HG03135 (cell line): ENCODE measurements at regions not wholly inside any gene's neighbourhood (a gene's known extent, or its start where the extent isn't known, plus 50 kb on each side); places are given as distances from the start of the nearest gene placed in this dataset.
"Not testable (repeated sequence)": the region's sequence is repeated elsewhere in the genome, so short reads cannot be mapped to it uniquely, and the experiment has no call there.

Experiments
- ATAC-seq: cut with Tn5 transposase; IDR thresholded peaks from one replicate; pipeline ENCODE4 v1.9.1; 2021; ENCODE audit warnings: mild to moderate bottlenecking, moderate library complexity; ENCODE audit not compliant: unreplicated experiment

- no peak for ATAC-seq
Measured at GRCh38 chr2:38243186-38243880, 133.7 kb downstream of the ATL2 start.

GRCh38 chr2:38239452-38239851, 137.6 kb downstream of the ATL2 start:
- no peak for ATAC-seq

GRCh38 chr2:38238705-38239104, 138.4 kb downstream of the ATL2 start:
- not testable (repeated sequence) for ATAC-seq

- ATAC-seq, result no peak
Measured at GRCh38 chr2:38237311-38237710, 139.8 kb downstream of the ATL2 start.

- ATAC-seq, result no peak
Measured at GRCh38 chr2:38233231-38233983, 143.7 kb downstream of the ATL2 start.

- no peak for ATAC-seq
Measured at GRCh38 chr2:38232454-38232853, 144.6 kb downstream of the ATL2 start.

- ATAC-seq, result no peak
Measured at GRCh38 chr2:38230756-38231155, 146.3 kb downstream of the ATL2 start.

- ATAC-seq, result no peak
Measured at GRCh38 chr2:38228753-38229152, 148.3 kb downstream of the ATL2 start.

- no peak for ATAC-seq
Measured at GRCh38 chr2:38224821-38225437, 149.0 kb upstream of the CYP1B1 start.

GRCh38 chr2:38224181-38224580, 148.2 kb upstream of the CYP1B1 start:
- no peak for ATAC-seq

- ATAC-seq, result no peak
Measured at GRCh38 chr2:38223256-38223655, 147.3 kb upstream of the CYP1B1 start.

- ATAC-seq, result no peak
Measured at GRCh38 chr2:38220164-38220563, 144.2 kb upstream of the CYP1B1 start.

GRCh38 chr2:38218995-38219394, 143.0 kb upstream of the CYP1B1 start:
- ATAC-seq, result no peak

- ATAC-seq, result no peak
Measured at GRCh38 chr2:38218591-38218991, 142.6 kb upstream of the CYP1B1 start.

- no peak for ATAC-seq
Measured at GRCh38 chr2:38217401-38218188, 141.6 kb upstream of the CYP1B1 start.

- no peak for ATAC-seq
Measured at GRCh38 chr2:38216886-38217285, 140.9 kb upstream of the CYP1B1 start.

GRCh38 chr2:38215993-38216392, 140.0 kb upstream of the CYP1B1 start:
- ATAC-seq, result no peak

- ATAC-seq, result no peak
Measured at GRCh38 chr2:38215522-38215921, 139.6 kb upstream of the CYP1B1 start.

GRCh38 chr2:38214209-38214717, 138.3 kb upstream of the CYP1B1 start:
- no peak for ATAC-seq

- no peak for ATAC-seq
Measured at GRCh38 chr2:38213619-38214167, 137.7 kb upstream of the CYP1B1 start.

- no peak for ATAC-seq
Measured at GRCh38 chr2:38212312-38212711, 136.4 kb upstream of the CYP1B1 start.
